GM12873 (cell line): ENCODE measurements at regions not wholly inside any gene's neighbourhood (a gene's known extent, or its start where the extent isn't known, plus 50 kb on each side); places are given as distances from the start of the nearest gene placed in this dataset.

Source experiments
- CTCF ChIP-seq: IDR thresholded peaks from 2 replicates; pipeline ENCODE4 v1.5.1; 2012; ENCODE audit warnings: low read depth, mild to moderate bottlenecking, moderate library complexity, low read length, control low read depth; ENCODE audit not compliant: insufficient read depth; ENCODE audit errors: missing control alignments

GRCh38 chrX:54659547-54659946 is 129.5 kb downstream of the GNL3L start:
- TF ChIP-seq CTCF = no peak

GRCh38 chrX:54675762-54676161 is 122.3 kb downstream of the ITIH6 start:
- no peak for TF ChIP-seq CTCF

- no peak for TF ChIP-seq CTCF
Observed at GRCh38 chrX:54695231-54695630, 102.8 kb downstream of the ITIH6 start.

GRCh38 chrX:54695816-54696487 is 102.1 kb downstream of the ITIH6 start:
- TF ChIP-seq CTCF = no peak
